HepG2 (cell line): ENCODE measurements at regions not wholly inside any gene's neighbourhood (a gene's known extent, or its start where the extent isn't known, plus 50 kb on each side); places are given as distances from the start of the nearest gene placed in this dataset.
"Not testable (repeated sequence)": the region's sequence is repeated elsewhere in the genome, so short reads cannot be mapped to it uniquely, and the experiment has no call there.

ENCODE experiments used
- ARID5B ChIP-seq: IDR thresholded peaks from 2 replicates; pipeline ENCODE4 v1.4.0; 2020; ENCODE audit warnings: mild to moderate bottlenecking, missing genetic modification reagents
- SOX13 ChIP-seq, 3 experiments: fragments of 450-650 bp in 1 of 3; sonication (generic) in 1 of 3; formaldehyde crosslinking in 1 of 3; IDR thresholded peaks in 2 of 3; conservative IDR thresholded peaks in 1 of 3; 2 replicates each; pipeline versions ENCODE4 v1.5.0 to v1.6.1; 2016 to 2020; ENCODE audit warnings: antibody characterized with exemption in 1 of 3, mild to moderate bottlenecking in 1 of 3, missing compliant biosample characterization in 1 of 3, missing genetic modification reagents in 1 of 3, moderate library complexity in 1 of 3
- ZBED4 ChIP-seq: sonication (generic); formaldehyde crosslinking; IDR thresholded peaks from 2 replicates; pipeline ENCODE4 v1.4.0; 2020; ENCODE audit warnings: missing genetic modification reagents, borderline replicate concordance

GRCh38 chr15:62256430-62256829 lies 91.3 kb upstream of the C2CD4B start (continued):
- peak; percentile 37; the same call in 1 of the 2 replicates for TF ChIP-seq ZBED4 (CRISPR knock-in tag)
- TF ChIP-seq ARID5B: peak; percentile 38; the same call in 1 of the 2 replicates
- not testable (repeated sequence) for TF ChIP-seq SOX13 (IDR thresholded peaks at IDR 0.05)
- 0 out of 4 replicates have a peak, but pooled peaks of 1 of the 2 experiments have one; percentile 13 for TF ChIP-seq SOX13 (CRISPR knock-in tag; conservative IDR thresholded peaks at IDR 0.05 in 1 of 2, IDR thresholded peaks at IDR 0.05 in 1 of 2)
